SK-N-MC (cell line): ENCODE measurements at regions not wholly inside any gene's neighbourhood (a gene's known extent, or its start where the extent isn't known, plus 50 kb on each side); places are given as distances from the start of the nearest gene placed in this dataset.

ENCODE experiments used
- EZH2 ChIP-seq: fragments of 200-600 bp; sonication (generic); IDR thresholded peaks from one replicate; pipeline ENCODE4 v1.6.1; 2017; ENCODE audit warnings: antibody characterized with exemption
- POLR2AphosphoS5 ChIP-seq: IDR thresholded peaks from 2 replicates; pipeline ENCODE4 v1.6.1; 2012; ENCODE audit warnings: mild to moderate bottlenecking, low read depth, low read length, borderline replicate concordance

GRCh38 chr5:96548905-96549304 is 113.3 kb upstream of the CAST start:
- TF ChIP-seq EZH2 (no peak), POLR2AphosphoS5 (no peak)
